NCI-H510A (cell line): ENCODE measurements at regions not wholly inside any gene's neighbourhood (a gene's known extent, or its start where the extent isn't known, plus 50 kb on each side); places are given as distances from the start of the nearest gene placed in this dataset.
"Not testable (repeated sequence)": the region's sequence is repeated elsewhere in the genome, so short reads cannot be mapped to it uniquely, and the experiment has no call there.

Experiments
- DNase-seq: peaks from one replicate; lab custom pipeline; 2025; lab: John Stamatoyannopoulos, UW

GRCh38 chr18:43341014-43341413, 63.7 kb upstream of the SYT4 start:
- DNase-seq: no peak

GRCh38 chr18:43350176-43350575, 72.9 kb upstream of the SYT4 start:
- no peak for DNase-seq

GRCh38 chr18:43364535-43364934, 87.2 kb upstream of the SYT4 start:
- no peak for DNase-seq

GRCh38 chr18:43367895-43368294, 90.6 kb upstream of the SYT4 start:
- no peak for DNase-seq

GRCh38 chr18:43369311-43369710, 92.0 kb upstream of the SYT4 start:
- DNase-seq: not testable (repeated sequence)

GRCh38 chr18:43372773-43373172, 95.5 kb upstream of the SYT4 start:
- DNase-seq: no peak

- no peak for DNase-seq
These were observed 102.9 kb upstream of the SYT4 start for GRCh38 chr18:43380104-43380672.

- DNase-seq: no peak
These were observed 105.5 kb upstream of the SYT4 start for GRCh38 chr18:43382641-43383403.

- no peak for DNase-seq
These were observed 111.9 kb upstream of the SYT4 start for GRCh38 chr18:43389163-43389562.

- DNase-seq: no peak
These were observed 114.9 kb upstream of the SYT4 start for GRCh38 chr18:43392168-43392567.

- no peak for DNase-seq
These were observed 115.9 kb upstream of the SYT4 start for GRCh38 chr18:43393174-43393573.

GRCh38 chr18:43396266-43396665, 119.0 kb upstream of the SYT4 start:
- DNase-seq: no peak

GRCh38 chr18:43398601-43399000, 121.3 kb upstream of the SYT4 start:
- DNase-seq: no peak

GRCh38 chr18:43405097-43405496, 127.8 kb upstream of the SYT4 start:
- DNase-seq: no peak

GRCh38 chr18:43414006-43414405, 136.7 kb upstream of the SYT4 start:
- DNase-seq: no peak

- no peak for DNase-seq
These were observed 142.8 kb upstream of the SYT4 start for GRCh38 chr18:43420091-43420490.

- DNase-seq: no peak
These were observed 143.7 kb upstream of the SYT4 start for GRCh38 chr18:43420950-43421349.

- DNase-seq: peak; percentile 31
These were observed 145.2 kb upstream of the SYT4 start for GRCh38 chr18:43422518-43422917.

GRCh38 chr18:43435851-43436250, 158.6 kb upstream of the SYT4 start:
- no peak for DNase-seq

GRCh38 chr18:43442131-43442530, 164.8 kb upstream of the SYT4 start:
- no peak for DNase-seq

- no peak for DNase-seq
These were observed 165.3 kb upstream of the SYT4 start for GRCh38 chr18:43442571-43442970.

- DNase-seq: no peak
These were observed 188.2 kb upstream of the SYT4 start for GRCh38 chr18:43465483-43465882.

GRCh38 chr18:43471873-43472272, 194.6 kb upstream of the SYT4 start:
- no peak for DNase-seq

- DNase-seq: no peak
These were observed 203.8 kb upstream of the SYT4 start for GRCh38 chr18:43481069-43481468.
